Gastroesophageal sphincter (tissue), 4 donors: ENCODE measurements at regions not wholly inside any gene's neighbourhood (a gene's known extent, or its start where the extent isn't known, plus 50 kb on each side); places are given as distances from the start of the nearest gene placed in this dataset.

Experiments
- ATAC-seq: fragments of 150-250 bp; one replicate; pipeline ENCODE4 v1.9.1; 2016; ENCODE audit warnings: mild to moderate bottlenecking, moderate library complexity
- H3K27ac ChIP-seq, 4 donors: fragments of 200-600 bp; sonication (generic) in 3 of 4; 1 replicate in 3 of 4; 2 replicates in 1 of 4; pipeline ENCODE4 v1.5.1; 2016 to 2019
- H3K27me3 ChIP-seq: fragments of 200-600 bp; sonication (generic); one replicate; pipeline ENCODE4 v1.5.1; 2019
- H3K36me3 ChIP-seq, 2 donors: fragments of 200-600 bp; sonication (generic); one replicate each; pipeline ENCODE4 v1.5.1; 2019; ENCODE audit warnings: control low read depth in 1 of 2
- H3K4me1 ChIP-seq, 3 donors: fragments of 200-600 bp; sonication (generic); 1 replicate in 2 of 3; 2 replicates in 1 of 3; pipeline ENCODE4 v1.5.1; 2016 to 2019; ENCODE audit warnings: control low read depth in 2 of 3
- H3K4me3 ChIP-seq, 2 donors: fragments of 200-600 bp; sonication (generic); one replicate each; pipeline ENCODE4 v1.5.1; 2019; ENCODE audit warnings: mild to moderate bottlenecking in 1 of 2, moderate library complexity in 1 of 2
- H3K9me3 ChIP-seq, 3 donors: fragments of 200-600 bp; sonication (generic); one replicate each; pipeline ENCODE4 v1.5.1; 2017 to 2019; ENCODE audit warnings: control low read depth in 2 of 3
- CTCF ChIP-seq, 4 experiments: fragments of 200-600 bp in 2 of 4; fragments of 450-650 bp in 2 of 4; sonication (generic) in 1 of 4; IDR thresholded peaks; one replicate each; pipeline ENCODE4 v1.5.1; 2017 to 2019; ENCODE audit warnings: antibody characterized with exemption in 4 of 4, mild to moderate bottlenecking in 2 of 4, moderate library complexity in 2 of 4
- EP300 ChIP-seq: sonication (generic); formaldehyde crosslinking; IDR thresholded peaks from one replicate; pipeline ENCODE4 v1.6.1; 2017; ENCODE audit warnings: antibody characterized with exemption, mild to moderate bottlenecking
- POLR2A ChIP-seq, 2 donors: fragments of 450-650 bp; IDR thresholded peaks; one replicate each; pipeline ENCODE4 v1.6.1; 2017; ENCODE audit warnings: antibody characterized with exemption in 2 of 2, mild to moderate bottlenecking in 2 of 2, moderate library complexity in 1 of 2
- POLR2AphosphoS5 ChIP-seq: sonication (generic); formaldehyde crosslinking; IDR thresholded peaks from one replicate; pipeline ENCODE4 v1.6.1; 2017; ENCODE audit warnings: antibody characterized with exemption
- WGBS, 2 donors: methylation state at CpG; one replicate each; pipeline ENCODE4 v1.1.5; 2018; ENCODE audit warnings: low coverage in 1 of 2; 5-methylcytosine and 5-hydroxymethylcytosine counted together

- Histone ChIP-seq H3K4me3 (no peak overlapping the region), H3K27me3 (no peaks in the 10 kb centered on the region), H3K9me3 (no peaks in the 10 kb centered on the region), H3K36me3 (no peaks in the 10 kb centered on the region), H3K27ac (no peak overlapping the region), H3K4me1 (no peaks in the 10 kb centered on the region)
- ATAC-seq = no peak
- 70 to 92% methylated on average over 2 of the region's 2 CpGs for WGBS, 2 donors
- no peak for TF ChIP-seq EP300
Observed at GRCh38 chr6:90803956-90804355, 217.1 kb upstream of the MAP3K7 start.

- Histone ChIP-seq H3K36me3 (no peaks in the 10 kb centered on the region), H3K27ac (no peak overlapping the region), H3K27me3 (no peaks in the 10 kb centered on the region), H3K4me3 (no peak overlapping the region), H3K4me1 (no peaks in the 10 kb centered on the region), H3K9me3 (no peaks in the 10 kb centered on the region)
- ATAC-seq = no peak
- WGBS, 2 donors = 97 to 100% methylated on average over 1 to 2 of the region's 2 CpGs
- TF ChIP-seq POLR2A (IDR thresholded peaks at IDR 0.05) (no peak), POLR2AphosphoS5 (no peak), EP300 (no peak), CTCF (IDR thresholded peaks at IDR 0.05) (no peak)
Observed at GRCh38 chr6:90795078-90795477, 208.2 kb upstream of the MAP3K7 start.

GRCh38 chr6:90793771-90794170 is 206.9 kb upstream of the MAP3K7 start:
- 82 to 86% methylated on average over 2 of the region's 2 CpGs for WGBS, 2 donors
- ATAC-seq = no peak
- TF ChIP-seq POLR2AphosphoS5 = no peak
- no peak for TF ChIP-seq EP300
- no peak for TF ChIP-seq CTCF (IDR thresholded peaks at IDR 0.05)
- TF ChIP-seq POLR2A (IDR thresholded peaks at IDR 0.05) = no peak

GRCh38 chr6:90790696-90791095 is 203.8 kb upstream of the MAP3K7 start:
- no peaks in the 10 kb centered on the region for H3K36me3 ChIP-seq
- H3K4me1 ChIP-seq = no peaks in the 10 kb centered on the region
- 65 to 90% methylated on average over 2 of the region's 2 CpGs for WGBS, 2 donors
- H3K27ac ChIP-seq = no peak overlapping the region
- H3K4me3 ChIP-seq = no peak overlapping the region
- H3K9me3 ChIP-seq = no peaks in the 10 kb centered on the region
- no peak for TF ChIP-seq POLR2A (IDR thresholded peaks at IDR 0.05)
- no peak for TF ChIP-seq CTCF (IDR thresholded peaks at IDR 0.05)
- TF ChIP-seq EP300 = no peak
- TF ChIP-seq POLR2AphosphoS5 = no peak
- ATAC-seq = no peak
- H3K27me3 ChIP-seq = no peaks in the 10 kb centered on the region

More at GRCh38 chr6:90793771-90794170, 206.9 kb upstream of the MAP3K7 start:
- H3K27ac ChIP-seq = no peak overlapping the region
- no peaks in the 10 kb centered on the region for H3K4me1 ChIP-seq
- no peak overlapping the region for H3K4me3 ChIP-seq
- no peaks in the 10 kb centered on the region for H3K36me3 ChIP-seq
- H3K27me3 ChIP-seq = no peaks in the 10 kb centered on the region
- H3K9me3 ChIP-seq = no peaks in the 10 kb centered on the region

GRCh38 chr6:90790058-90790457 is 203.2 kb upstream of the MAP3K7 start:
- Histone ChIP-seq H3K4me3 (no peak overlapping the region), H3K4me1 (no peaks in the 10 kb centered on the region), H3K9me3 (no peaks in the 10 kb centered on the region), H3K27me3 (no peaks in the 10 kb centered on the region), H3K36me3 (no peaks in the 10 kb centered on the region), H3K27ac (no peak overlapping the region)
- 0 to 40% methylated on average over 1 of the region's 7 CpGs for WGBS, 2 donors
- ATAC-seq = no peak
- TF ChIP-seq EP300 (no peak), POLR2A (IDR thresholded peaks at IDR 0.05) (no peak), CTCF (IDR thresholded peaks at IDR 0.05) (no peak), POLR2AphosphoS5 (no peak)
